ENCODE measurements at regions not wholly inside any gene's neighbourhood (a gene's known extent, or its start where the extent isn't known, plus 50 kb on each side); places are given as distances from the start of the nearest gene placed in this dataset.

- no peak for DNase-seq (ENCODE audit: extremely low read depth in 1 of 11, low read depth in 9 of 11, low spot score in 4 of 11)
Measured at GRCh38 chr5:149441986-149442385, 62.9 kb upstream of the IL17B start.

- no peak for DNase-seq (ENCODE audit: extremely low read depth in 1 of 11, low read depth in 9 of 11, low spot score in 4 of 11)
Measured at GRCh38 chr5:149441194-149441753, 62.2 kb upstream of the IL17B start.

- DNase-seq (ENCODE audit: extremely low read depth in 1 of 11, low read depth in 9 of 11, low spot score in 4 of 11), result no peak
Measured at GRCh38 chr5:149439899-149440542, 60.9 kb upstream of the IL17B start.

- DNase-seq (ENCODE audit: extremely low read depth in 1 of 11, low read depth in 9 of 11, low spot score in 4 of 11), result no peak
Measured at GRCh38 chr5:149438711-149439132, 59.6 kb upstream of the IL17B start.

GRCh38 chr5:149438281-149438680 is 59.2 kb upstream of the IL17B start:
- no peak for DNase-seq (ENCODE audit: extremely low read depth in 1 of 11, low read depth in 9 of 11, low spot score in 4 of 11)

- DNase-seq (ENCODE audit: extremely low read depth in 1 of 11, low read depth in 9 of 11, low spot score in 4 of 11), result no peak
Measured at GRCh38 chr5:149437391-149438040, 58.4 kb upstream of the IL17B start.

- no peak for DNase-seq (ENCODE audit: extremely low read depth in 1 of 11, low read depth in 9 of 11, low spot score in 4 of 11)
Measured at GRCh38 chr5:149435660-149436059, 56.6 kb upstream of the IL17B start.

- DNase-seq (ENCODE audit: extremely low read depth in 1 of 11, low read depth in 9 of 11, low spot score in 4 of 11), result no peak
Measured at GRCh38 chr5:149435015-149435376, 55.9 kb upstream of the IL17B start.

GRCh38 chr5:149434162-149435014 is 55.3 kb upstream of the IL17B start:
- peak in 1 of 11 donors; percentile 67 for DNase-seq (ENCODE audit: extremely low read depth in 1 of 11, low read depth in 9 of 11, low spot score in 4 of 11)

GRCh38 chr5:149433524-149434131 is 54.5 kb upstream of the IL17B start:
- DNase-seq (ENCODE audit: extremely low read depth in 1 of 11, low read depth in 9 of 11, low spot score in 4 of 11), result no peak

GRCh38 chr5:149432911-149433401 is 53.9 kb upstream of the IL17B start:
- DNase-seq (ENCODE audit: extremely low read depth in 1 of 11, low read depth in 9 of 11, low spot score in 4 of 11), result no peak

- DNase-seq (ENCODE audit: extremely low read depth in 1 of 11, low read depth in 9 of 11, low spot score in 4 of 11), result no peak
Measured at GRCh38 chr5:149432376-149432775, 53.3 kb upstream of the IL17B start.

GRCh38 chr5:149429839-149430721 is 51.0 kb upstream of the IL17B start:
- DNase-seq (ENCODE audit: extremely low read depth in 1 of 11, low read depth in 9 of 11, low spot score in 4 of 11), result no peak
